ENCODE measurements at regions not wholly inside any gene's neighbourhood (a gene's known extent, or its start where the extent isn't known, plus 50 kb on each side); places are given as distances from the start of the nearest gene placed in this dataset.
A peak's percentile ranks its signal among the peaks of the same experiment; 100 is the strongest.

GRCh38 chr1:182279724-182280503, 111.7 kb downstream of the GLUL start (continued):
- TF ChIP-seq FOXA1 (IDR thresholded peaks at IDR 0.05) (no peak), FOXA1 (CRISPR knock-in tag; IDR thresholded peaks at IDR 0.05) (0 out of 2 replicates have a peak, but pooled peaks have one; percentile 12), ZBTB42 (CRISPR knock-in tag; IDR thresholded peaks at IDR 0.05) (peak; percentile 96), GATAD2A (CRISPR knock-in tag; IDR thresholded peaks at IDR 0.05) (peak; percentile 74), ZNF431 (CRISPR knock-in tag; IDR thresholded peaks at IDR 0.05; ENCODE audit: borderline replicate concordance, low read depth) (0 out of 2 replicates have a peak, but pooled peaks have one; percentile 20), SALL1 (CRISPR knock-in tag; IDR thresholded peaks at IDR 0.05) (peak; percentile 68), ZNF224 (CRISPR knock-in tag; IDR thresholded peaks at IDR 0.05) (no peak), TEAD3 (CRISPR knock-in tag; optimal IDR thresholded peaks at IDR 0.05; ENCODE audit: borderline replicate concordance) (peak; percentile 51), EHMT2 (IDR thresholded peaks at IDR 0.05; ENCODE audit: borderline replicate concordance, low read depth, low read length) (no peak), NCOA1 (CRISPR knock-in tag; IDR thresholded peaks at IDR 0.05) (no peak), ZNF282 (IDR thresholded peaks at IDR 0.05; ENCODE audit: partially characterized antibody) (no peak), MTF2 (CRISPR knock-in tag; IDR thresholded peaks at IDR 0.05; ENCODE audit: borderline replicate concordance) (no peak)
- TF ChIP-seq, protein P1, sequence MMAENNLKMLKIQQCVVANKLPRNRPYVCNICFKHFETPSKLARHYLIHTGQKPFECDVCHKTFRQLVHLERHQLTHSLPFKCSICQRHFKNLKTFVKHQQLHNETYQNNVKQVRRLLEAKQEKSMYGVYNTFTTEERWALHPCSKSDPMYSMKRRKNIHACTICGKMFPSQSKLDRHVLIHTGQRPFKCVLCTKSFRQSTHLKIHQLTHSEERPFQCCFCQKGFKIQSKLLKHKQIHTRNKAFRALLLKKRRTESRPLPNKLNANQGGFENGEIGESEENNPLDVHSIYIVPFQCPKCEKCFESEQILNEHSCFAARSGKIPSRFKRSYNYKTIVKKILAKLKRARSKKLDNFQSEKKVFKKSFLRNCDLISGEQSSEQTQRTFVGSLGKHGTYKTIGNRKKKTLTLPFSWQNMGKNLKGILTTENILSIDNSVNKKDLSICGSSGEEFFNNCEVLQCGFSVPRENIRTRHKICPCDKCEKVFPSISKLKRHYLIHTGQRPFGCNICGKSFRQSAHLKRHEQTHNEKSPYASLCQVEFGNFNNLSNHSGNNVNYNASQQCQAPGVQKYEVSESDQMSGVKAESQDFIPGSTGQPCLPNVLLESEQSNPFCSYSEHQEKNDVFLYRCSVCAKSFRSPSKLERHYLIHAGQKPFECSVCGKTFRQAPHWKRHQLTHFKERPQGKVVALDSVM (CRISPR knock-in tag; IDR thresholded peaks at IDR 0.05): no peak
- TF ChIP-seq, protein P2, sequence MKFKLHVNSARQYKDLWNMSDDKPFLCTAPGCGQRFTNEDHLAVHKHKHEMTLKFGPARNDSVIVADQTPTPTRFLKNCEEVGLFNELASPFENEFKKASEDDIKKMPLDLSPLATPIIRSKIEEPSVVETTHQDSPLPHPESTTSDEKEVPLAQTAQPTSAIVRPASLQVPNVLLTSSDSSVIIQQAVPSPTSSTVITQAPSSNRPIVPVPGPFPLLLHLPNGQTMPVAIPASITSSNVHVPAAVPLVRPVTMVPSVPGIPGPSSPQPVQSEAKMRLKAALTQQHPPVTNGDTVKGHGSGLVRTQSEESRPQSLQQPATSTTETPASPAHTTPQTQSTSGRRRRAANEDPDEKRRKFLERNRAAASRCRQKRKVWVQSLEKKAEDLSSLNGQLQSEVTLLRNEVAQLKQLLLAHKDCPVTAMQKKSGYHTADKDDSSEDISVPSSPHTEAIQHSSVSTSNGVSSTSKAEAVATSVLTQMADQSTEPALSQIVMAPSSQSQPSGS (CRISPR knock-in tag; IDR thresholded peaks at IDR 0.05): 0 out of 2 replicates have a peak, but pooled peaks have one; percentile 44
